Stimulated activated CD4-positive, alpha-beta T cell treated with anti-CD3 and anti-CD28 coated beads, Interleukin-4, amount 100 ng/mL, for 1 hour (primary cell): ENCODE measurements at regions not wholly inside any gene's neighbourhood (a gene's known extent, or its start where the extent isn't known, plus 50 kb on each side); places are given as distances from the start of the nearest gene placed in this dataset.
A peak's percentile ranks its signal among the peaks of the same experiment; 100 is the strongest.
"Not testable (repeated sequence)": the region's sequence is repeated elsewhere in the genome, so short reads cannot be mapped to it uniquely, and the experiment has no call there.

ENCODE experiments used
- DNase-seq: peaks from one replicate; pipeline ENCODE4 v3.0.0-alpha.2; 2020

- no peak for DNase-seq
Measured at GRCh38 chr7:39826166-39826565, 123.9 kb upstream of the CDK13 start.

- DNase-seq: no peak
Measured at GRCh38 chr7:39827571-39827970, 122.5 kb upstream of the CDK13 start.

DNA sequence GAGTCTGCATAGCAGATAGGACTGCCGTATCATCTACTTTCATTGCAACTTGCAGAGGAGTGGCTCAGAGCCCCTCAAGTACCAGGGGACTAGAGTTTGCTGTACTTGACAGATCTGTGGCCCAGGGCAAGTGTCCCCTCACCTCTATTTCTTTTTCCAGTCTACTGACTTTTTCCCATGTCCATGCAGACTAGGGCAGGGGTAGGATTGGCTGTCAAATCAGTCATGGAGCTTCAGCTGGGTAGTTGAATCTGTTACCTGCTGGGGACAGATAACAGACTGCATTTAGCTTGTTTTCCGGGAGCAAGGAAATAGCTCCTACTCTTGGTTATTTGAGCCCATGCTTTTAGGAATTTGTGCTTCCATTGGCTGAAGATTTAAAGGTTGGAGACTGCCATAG is 121.0 kb upstream of the CDK13 start:
- DNase-seq: no peak

DNA sequence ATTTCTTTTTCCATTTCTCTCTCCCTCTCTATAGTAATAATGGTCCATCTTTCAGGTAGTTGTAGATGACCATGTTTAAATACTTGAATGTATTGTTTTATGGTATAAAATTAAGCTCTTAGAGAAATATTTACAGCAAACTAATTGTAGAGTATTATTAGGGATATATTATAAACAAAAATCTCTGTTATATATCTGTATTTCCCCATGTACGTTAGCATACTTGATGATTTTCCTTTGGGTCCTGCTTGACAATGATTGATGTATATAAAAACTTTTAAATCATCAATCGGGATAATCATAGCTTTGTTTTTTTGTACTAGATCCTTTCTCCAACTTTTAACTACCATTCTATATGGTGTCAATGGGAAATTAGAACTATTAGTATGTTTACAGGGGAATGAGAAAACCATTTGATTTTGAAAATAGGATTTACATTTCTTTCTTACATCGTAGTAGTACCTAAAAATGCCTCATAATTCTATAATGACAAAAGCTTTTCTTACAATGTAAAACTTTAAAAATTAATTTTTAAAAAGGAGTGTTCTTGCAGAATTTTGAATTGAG is 117.5 kb upstream of the CDK13 start:
- no peak for DNase-seq

DNA sequence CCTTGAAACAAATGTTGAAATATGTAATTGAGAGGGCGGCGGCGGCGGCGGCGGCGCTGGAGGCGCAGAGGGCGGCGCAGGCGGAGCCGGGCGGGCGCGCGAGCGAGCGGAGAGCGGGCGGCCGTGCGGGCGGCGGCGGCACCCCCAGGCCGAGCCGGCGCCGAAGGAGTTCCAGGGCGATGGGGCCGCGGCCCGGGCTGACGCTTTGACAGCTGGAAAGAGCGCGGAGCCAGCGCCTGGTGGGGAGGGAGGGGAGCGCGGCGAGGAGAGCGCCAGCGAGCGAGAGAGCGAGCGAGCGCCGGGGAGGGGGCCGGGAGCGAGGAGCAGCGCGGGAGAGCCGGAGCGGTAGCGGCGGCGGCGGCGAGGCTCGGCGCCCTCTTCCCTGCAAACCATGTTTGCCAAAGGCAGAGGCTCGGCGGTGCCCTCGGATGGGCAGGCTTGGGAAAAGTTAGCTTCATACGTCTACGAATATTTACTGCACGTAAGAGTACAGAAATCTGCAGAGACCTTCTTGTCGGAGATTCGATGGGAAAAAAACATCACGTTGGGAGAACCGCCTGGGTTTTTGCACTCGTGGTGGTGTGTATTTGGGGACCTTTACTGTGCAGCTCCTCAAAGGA is 116.8 kb upstream of the CDK13 start:
- peak; percentile 32 for DNase-seq

GRCh38 chr7:39833865-39834634 is 116.0 kb upstream of the CDK13 start:
- DNase-seq: not testable (repeated sequence)

DNA sequence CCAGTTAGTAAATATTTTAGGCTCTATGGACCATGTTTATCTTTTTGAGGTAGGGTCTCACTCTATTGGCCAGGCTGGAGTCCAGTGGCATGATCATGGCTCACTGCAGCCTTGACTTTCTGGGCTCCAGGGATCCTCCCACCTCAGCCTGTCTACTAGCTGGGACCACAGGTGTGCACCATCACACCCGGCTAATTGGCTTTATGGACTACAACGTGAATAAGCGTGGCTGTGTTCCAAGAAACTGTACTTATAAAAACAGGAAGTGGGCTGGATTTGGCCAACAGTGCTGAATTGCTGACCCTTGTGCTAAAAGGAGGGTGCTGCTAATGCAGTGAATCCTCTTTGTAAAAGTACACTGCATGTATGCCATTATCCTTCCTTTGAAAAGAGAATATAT is 111.7 kb upstream of the CDK13 start:
- no peak for DNase-seq

DNA sequence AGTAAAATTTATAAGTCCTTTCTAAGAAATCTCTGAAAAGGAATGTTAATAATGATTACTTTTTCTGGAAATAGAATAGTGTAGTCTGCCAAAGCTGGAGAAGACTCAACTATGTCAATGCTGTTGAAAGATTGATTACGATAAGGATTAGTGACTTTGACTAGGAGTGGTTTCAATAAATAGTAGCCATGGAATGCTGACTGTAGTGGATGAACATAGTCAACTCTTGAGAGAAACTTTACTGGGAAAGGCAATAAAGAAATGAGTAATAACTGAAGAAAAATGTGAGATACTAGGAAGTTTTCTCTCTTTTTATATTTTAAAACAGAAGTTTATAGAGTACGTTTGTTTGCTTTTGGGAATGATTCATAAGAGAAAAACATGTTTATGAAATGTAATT is 105.0 kb upstream of the CDK13 start:
- no peak for DNase-seq

DNA sequence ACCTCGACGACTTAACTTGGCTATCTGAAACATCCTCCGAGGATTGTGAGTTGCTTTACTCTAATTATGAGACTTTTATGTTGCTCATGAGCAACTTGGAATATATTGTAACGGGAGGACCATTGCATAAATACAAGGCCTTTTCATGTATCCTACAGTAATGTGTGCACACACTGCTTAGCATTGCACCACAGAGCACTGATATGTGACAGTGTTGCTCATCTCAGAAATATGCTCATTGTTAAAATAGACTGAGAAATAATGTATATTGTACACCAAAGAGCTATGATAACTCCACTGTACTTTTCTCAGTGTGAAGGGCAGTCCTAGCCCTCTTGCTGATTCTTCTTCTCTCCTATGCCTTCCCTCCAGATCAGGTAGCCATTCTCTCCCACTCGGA is 102.8 kb upstream of the CDK13 start:
- DNase-seq: no peak

DNA sequence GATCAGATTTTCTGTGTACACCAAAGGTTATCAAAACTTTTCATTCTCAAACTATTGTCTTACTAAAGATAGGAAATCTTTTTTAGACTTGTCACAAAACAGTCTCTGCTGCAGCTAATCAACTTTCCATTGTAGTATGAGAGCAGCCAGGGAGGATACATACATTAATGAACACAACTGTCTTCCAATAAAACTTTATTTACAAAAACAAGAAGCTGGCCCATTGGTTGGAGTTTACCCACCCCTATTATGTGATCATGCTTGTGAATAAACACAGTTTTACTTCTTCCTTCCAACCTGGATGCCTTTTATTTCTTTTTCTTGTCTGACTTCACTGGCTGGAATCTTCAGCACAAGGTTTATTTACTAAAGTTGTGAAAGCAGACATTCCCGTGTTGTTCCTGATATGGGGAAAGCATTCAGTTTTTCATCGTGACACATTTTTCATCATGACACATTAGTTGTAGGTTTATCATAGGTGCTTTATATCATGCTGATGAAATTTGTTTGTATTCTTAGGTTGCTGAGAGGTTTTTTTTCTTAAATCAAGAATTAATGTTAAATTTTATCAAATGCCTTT is 98.5 kb upstream of the CDK13 start:
- DNase-seq: no peak

- not testable (repeated sequence) for DNase-seq
Measured at GRCh38 chr7:39854616-39855324, 95.3 kb upstream of the CDK13 start.

DNA sequence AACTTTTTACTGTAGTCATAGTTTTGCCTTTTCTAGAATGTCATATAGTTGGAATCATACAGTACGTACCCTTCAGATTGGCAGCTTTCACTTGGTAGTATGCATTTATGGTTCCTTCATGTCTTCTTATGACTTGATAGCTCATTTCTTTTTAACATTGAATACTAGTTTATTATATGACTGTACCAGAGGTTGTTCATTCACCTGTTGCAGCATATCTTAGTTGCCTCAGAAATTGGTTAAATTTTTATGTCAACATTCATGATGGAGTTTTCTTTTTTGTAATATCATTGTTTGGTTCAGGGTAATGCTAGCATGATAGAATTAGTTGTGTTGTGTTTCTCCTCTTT is 94.8 kb upstream of the CDK13 start:
- no peak for DNase-seq

DNA sequence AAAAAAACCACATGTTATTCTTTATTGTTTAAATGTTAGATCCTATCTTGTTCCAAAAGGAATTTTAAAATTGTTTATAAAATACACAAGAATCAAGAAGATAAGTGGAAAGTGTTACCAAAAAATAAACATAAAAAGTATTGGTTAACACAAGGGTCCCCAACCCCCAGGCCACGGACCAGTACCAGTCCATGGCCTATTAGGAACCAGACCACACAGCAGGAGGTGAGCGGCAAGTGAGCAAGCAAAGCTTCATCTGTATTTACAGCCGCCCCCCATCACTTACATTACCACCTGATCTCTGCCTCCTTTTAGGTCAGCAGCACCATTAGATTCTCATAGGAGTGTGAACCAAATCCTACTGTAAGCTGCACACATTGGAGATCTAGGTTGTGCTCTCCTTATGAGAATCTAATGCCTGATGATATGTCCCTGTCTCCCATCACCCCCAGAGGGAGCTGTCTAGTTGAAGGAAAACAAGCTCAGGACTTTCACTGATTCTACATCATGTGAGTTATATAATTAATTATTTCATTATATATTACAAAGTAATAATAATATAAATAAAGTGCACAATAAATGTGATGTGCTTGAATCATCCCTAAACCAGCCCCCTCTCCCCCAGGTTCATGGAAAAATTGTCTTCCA is 86.3 kb upstream of the CDK13 start:
- DNase-seq: not testable (repeated sequence)

GRCh38 chr7:39869888-39870522 is 80.1 kb upstream of the CDK13 start:
- DNase-seq: not testable (repeated sequence)

DNA sequence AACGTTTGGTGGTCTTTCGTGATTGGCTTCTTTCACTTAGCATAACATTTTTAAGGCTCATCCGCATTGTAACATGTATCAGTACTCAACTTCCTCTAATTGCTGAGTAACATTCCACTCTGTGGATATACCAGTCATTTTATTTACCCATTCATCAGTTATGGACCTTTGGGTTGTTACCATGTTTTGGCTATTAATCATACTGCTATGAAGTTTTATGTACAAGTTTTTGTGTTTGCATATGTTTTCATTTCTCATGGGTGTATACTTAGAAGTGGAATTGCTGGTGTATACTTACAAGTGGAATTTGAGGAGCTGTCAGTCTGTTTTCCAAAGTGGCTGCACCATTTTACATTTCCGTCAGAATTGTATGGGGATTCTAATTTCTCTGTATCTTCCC is 78.4 kb upstream of the CDK13 start:
- DNase-seq: not testable (repeated sequence)

- DNase-seq: no peak
Measured at GRCh38 chr7:39880556-39880955, 69.5 kb upstream of the CDK13 start.

DNA sequence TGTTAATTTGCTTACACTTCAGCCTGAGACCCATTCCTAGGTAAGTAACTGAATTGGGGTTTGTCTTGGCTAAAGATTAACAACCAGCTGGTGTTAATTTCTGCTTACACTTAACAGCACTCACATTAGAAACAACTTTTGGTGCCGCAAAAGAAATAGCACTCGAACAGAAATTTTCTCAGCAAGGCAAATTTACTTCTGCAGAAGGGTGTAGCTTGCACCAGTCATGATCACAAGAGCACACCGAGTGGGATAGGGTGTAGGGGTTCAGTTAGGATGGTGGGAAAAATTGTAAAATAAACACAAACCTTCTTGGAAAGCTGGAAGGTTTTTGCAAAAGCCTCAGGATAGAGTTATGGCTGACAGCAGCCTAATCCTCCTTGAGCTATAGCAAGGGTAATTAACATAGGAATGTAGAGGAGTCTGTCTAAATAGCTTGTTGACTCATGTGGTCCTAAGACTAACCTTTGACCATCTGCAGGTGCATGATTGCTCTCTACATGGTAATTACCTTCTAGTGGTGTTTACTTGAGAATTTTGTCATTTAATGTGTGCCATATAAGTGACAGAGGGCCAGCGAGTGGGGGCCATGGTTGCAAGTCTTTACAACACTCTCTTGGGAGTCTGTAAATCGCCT is 67.8 kb upstream of the CDK13 start:
- no peak for DNase-seq

DNA sequence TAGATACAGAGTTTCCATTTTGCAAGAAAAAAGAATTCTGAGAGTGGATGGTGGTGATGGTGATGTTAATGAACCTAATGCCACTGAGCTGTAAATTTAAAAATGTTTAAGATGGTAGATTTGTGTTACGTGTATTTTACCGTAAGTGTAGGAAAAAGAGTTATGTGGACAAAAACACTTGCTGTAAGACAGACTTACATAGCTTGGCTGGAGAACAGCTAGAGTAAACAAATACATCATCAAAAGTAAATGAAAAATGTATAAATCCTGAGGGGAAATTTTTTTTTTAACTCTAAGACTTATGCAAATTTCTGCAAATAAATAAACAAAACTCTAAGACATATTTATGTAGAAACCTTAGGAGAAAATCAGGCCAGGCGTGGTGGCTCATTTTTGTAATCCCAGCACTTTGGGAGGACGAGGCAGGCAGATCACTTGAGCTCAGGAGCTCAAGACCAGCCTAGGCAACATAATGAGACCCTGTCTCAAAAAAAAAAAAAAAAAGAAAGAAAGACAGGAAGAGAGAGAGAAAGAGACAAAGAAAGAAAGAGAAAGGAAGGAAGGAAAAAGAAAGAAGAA is 66.2 kb upstream of the CDK13 start:
- no peak for DNase-seq

DNA sequence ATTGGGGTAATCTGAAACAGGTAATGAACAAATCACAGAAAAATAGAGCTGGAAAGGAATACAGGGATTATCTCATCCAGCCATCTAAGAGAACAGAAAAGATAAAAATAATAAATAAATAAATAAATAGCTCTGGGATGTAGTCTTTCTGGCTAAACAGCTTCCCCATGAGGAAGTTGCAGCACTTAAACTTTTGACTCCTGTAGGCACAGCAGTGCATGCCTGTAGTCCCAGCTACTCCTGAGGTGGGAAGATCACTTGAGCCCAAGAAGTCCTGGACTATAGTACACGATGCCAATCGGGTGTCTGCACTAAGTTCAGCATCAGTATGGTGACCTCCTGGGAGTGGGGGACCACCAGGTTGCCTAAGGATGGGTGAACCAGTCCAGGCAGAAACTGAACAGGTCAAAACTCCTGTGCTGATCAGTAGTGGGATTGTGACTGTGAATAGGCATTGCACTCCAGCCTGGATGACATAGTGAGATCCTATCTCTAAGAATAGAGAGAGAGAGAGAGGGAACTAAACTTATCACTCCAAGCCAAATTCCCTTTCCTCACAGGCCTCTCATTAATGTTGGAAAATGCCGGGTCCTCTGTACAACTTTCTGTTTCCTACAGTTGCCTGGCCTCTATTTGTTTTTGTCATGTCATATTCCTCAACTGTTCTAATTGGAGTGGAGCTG is 61.7 kb upstream of the CDK13 start:
- DNase-seq: no peak

- no peak for DNase-seq
Measured at GRCh38 chr7:39890411-39890810, 59.6 kb upstream of the CDK13 start.

GRCh38 chr7:39891894-39892293 is 58.2 kb upstream of the CDK13 start:
- DNase-seq: no peak
